Esophagus squamous epithelium (tissue), 4 donors: ENCODE measurements at regions not wholly inside any gene's neighbourhood (a gene's known extent, or its start where the extent isn't known, plus 50 kb on each side); places are given as distances from the start of the nearest gene placed in this dataset.

Source experiments
- POLR2A ChIP-seq, 4 donors: fragments of 450-650 bp; IDR thresholded peaks; one replicate each; pipeline ENCODE4 v1.6.1; 2017; ENCODE audit warnings: antibody characterized with exemption in 4 of 4, mild to moderate bottlenecking in 4 of 4, moderate library complexity in 3 of 4
- TF ChIP-seq, protein P1 (sequence below), 6 experiments: fragments of 450-650 bp in 4 of 6; fragments of 200-600 bp in 2 of 6; sonication (generic) in 2 of 6; IDR thresholded peaks; one replicate each; pipeline ENCODE4 v1.5.1; 2016 to 2019; ENCODE audit warnings: antibody characterized with exemption in 6 of 6, mild to moderate bottlenecking in 4 of 6, moderate library complexity in 4 of 6

GRCh38 chrX:122113896-122114295 is 1066.5 kb downstream of the GLUD2 start:
- TF ChIP-seq, protein P1, sequence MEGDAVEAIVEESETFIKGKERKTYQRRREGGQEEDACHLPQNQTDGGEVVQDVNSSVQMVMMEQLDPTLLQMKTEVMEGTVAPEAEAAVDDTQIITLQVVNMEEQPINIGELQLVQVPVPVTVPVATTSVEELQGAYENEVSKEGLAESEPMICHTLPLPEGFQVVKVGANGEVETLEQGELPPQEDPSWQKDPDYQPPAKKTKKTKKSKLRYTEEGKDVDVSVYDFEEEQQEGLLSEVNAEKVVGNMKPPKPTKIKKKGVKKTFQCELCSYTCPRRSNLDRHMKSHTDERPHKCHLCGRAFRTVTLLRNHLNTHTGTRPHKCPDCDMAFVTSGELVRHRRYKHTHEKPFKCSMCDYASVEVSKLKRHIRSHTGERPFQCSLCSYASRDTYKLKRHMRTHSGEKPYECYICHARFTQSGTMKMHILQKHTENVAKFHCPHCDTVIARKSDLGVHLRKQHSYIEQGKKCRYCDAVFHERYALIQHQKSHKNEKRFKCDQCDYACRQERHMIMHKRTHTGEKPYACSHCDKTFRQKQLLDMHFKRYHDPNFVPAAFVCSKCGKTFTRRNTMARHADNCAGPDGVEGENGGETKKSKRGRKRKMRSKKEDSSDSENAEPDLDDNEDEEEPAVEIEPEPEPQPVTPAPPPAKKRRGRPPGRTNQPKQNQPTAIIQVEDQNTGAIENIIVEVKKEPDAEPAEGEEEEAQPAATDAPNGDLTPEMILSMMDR (IDR thresholded peaks at IDR 0.05), result no peak
- no peak for TF ChIP-seq POLR2A (IDR thresholded peaks at IDR 0.05)
